ENCODE measurements at regions not wholly inside any gene's neighbourhood (a gene's known extent, or its start where the extent isn't known, plus 50 kb on each side); places are given as distances from the start of the nearest gene placed in this dataset.

- no peak for DNase-seq (ENCODE audit: insufficient read length, low spot score)
- FAIRE-seq = no peak
Observed at GRCh38 chr4:185892165-185892564, 80.2 kb upstream of the SORBS2 start.

DNA sequence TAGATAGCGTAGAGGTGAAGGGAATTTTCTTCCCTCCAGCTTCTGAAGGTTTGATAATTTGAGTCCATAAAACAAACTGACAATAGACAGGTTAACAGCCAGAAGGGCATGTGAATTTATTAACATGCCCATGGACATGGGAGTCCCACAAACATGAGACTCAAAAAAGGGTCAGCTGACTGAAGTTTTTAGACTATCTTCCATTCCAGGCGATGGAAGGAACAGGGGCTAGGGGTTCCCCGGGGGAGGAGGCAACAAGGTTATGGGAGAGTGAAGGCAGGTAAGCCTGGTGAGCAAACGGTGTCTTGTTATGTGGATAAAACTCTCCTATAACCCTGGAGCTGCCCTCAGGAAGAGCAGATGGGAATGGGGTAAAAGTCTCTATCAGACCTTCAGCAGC is 81.5 kb upstream of the SORBS2 start:
- no peak for FAIRE-seq

DNA sequence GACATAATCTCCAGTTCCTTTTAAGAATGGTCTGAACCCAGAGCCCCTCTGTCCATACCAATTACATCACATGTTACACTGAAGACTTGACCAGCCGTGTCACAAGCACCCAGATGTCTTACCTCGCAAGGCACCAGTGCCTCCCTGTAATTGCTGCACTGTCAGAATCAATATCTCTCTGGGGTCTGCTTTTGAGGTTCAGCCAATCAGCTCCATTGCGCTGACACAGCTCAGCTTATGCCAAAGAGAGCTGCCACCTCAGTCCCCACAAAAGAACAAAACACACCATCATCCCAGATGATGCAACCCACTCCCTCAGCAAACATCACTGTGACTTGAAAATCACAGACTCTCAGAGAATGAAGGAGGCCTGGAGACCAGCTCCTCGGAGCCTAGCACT is 82.5 kb upstream of the SORBS2 start:
- no peak for DNase-seq (ENCODE audit: insufficient read length, low spot score)
- FAIRE-seq = no peak

More for the DNA sequence above, 81.5 kb upstream of the SORBS2 start:
- DNase-seq (ENCODE audit: insufficient read length, low spot score) = no peak

GRCh38 chr4:185895351-185895750 is 83.4 kb upstream of the SORBS2 start:
- FAIRE-seq (no peak), DNase-seq (ENCODE audit: insufficient read length, low spot score) (no peak)

DNA sequence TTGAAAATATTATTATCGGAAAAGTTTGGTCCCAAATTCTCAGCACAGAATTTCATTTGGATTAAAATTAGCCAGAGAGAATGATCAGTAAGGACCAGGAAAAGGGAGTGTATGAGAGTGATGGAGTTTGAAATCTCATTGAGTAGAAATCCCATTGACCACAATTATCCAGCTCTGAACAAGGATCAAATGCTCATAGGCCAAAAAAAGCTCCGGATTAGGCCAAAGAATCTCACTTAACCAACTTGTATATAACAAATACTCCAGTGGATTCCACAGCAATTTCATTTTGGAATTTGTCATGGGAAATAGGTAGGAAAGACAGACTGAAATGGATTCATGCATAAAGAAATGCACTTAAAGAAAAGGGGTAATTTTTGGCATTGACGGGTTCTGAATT is 83.9 kb upstream of the SORBS2 start:
- FAIRE-seq (no peak), DNase-seq (ENCODE audit: insufficient read length, low spot score) (no peak)

GRCh38 chr4:185896817-185897488 is 85.0 kb upstream of the SORBS2 start:
- FAIRE-seq (no peak), DNase-seq (ENCODE audit: insufficient read length, low spot score) (no peak)

- DNase-seq (ENCODE audit: insufficient read length, low spot score) (no peak), FAIRE-seq (no peak)
Observed at GRCh38 chr4:185898413-185898812, 86.4 kb upstream of the SORBS2 start.

DNA sequence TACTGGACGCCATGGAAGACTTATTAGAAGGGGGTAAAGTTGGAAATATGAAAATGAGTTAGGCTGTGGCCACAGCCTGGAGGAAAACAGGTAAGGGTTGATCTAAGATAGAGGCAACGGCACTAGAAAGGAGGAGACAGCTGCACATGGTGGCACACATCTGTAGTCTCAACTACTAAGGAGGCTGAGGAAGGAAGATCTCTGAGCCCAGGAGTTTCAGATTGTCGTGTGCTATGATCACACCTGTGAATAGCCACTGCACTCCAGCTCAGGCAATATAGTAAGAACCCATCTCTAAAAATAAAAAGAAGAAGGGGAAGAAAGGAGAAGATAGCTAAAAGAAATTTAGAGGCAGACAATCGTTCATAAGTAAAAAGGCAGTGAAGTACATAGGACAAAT is 87.8 kb upstream of the SORBS2 start:
- FAIRE-seq (no peak), DNase-seq (ENCODE audit: insufficient read length, low spot score) (no peak)

DNA sequence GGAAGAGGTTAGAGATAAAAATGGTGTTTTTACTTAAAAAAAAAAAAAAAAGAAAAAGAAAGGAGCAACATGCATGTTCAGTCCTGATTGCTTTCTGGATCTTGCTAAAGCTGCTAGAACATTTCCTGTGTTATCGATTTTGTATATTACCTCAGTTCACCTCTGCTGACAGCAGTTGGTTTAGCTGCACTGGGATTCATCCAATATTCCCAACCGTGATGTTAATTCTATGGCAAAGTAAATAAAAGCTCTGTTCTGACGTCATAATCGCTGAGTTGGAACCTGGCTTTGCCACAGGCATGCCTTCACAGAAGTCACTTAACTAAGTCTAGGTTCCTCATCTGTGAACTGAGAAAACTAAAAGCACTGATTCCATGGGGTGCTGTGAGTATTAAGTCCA is 90.7 kb upstream of the SORBS2 start:
- DNase-seq (ENCODE audit: insufficient read length, low spot score) = no peak
- no peak for FAIRE-seq

- FAIRE-seq = no peak
- no peak for DNase-seq (ENCODE audit: insufficient read length, low spot score)
Observed at GRCh38 chr4:185903205-185903604, 91.2 kb upstream of the SORBS2 start.

DNA sequence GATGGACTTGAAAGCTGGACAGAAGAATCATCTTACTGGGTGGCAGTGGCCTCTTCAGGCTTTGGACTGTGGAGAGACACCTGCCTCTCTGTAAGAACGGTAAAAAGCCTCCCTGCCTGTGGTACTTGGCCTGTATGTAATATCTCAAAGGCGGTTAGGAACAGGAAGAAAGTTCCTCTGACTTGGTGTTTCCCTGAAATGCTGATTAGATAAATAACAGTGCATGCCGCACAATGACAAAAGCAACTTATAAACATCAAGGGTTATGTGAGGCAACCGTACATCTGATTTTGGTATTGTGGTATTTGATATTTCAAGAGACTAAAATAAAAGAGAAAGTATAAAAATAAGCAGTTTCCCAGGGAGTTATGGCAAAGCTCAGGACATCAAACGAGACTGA is 92.4 kb upstream of the SORBS2 start:
- FAIRE-seq = no peak
- no peak for DNase-seq (ENCODE audit: insufficient read length, low spot score)

DNA sequence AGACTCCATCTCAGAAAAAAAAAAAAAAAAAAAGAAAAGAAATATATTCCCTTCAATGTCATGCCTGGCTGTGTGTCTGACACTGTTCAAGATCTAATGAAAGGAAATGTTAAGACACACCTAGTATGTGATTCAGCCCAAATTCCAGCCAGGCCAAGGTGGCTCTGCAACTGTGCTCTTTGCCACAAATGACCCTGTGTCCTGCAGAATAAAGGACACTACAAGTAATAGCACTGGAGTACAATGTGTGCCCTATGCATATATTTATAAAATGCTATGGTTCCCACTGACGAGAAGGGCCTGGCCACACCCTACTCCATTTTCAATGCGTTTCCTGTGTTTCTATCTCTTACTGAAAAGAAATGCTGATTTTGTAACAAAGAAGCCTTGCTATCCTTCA is 98.0 kb upstream of the SORBS2 start:
- DNase-seq (ENCODE audit: insufficient read length, low spot score) (no peak), FAIRE-seq (no peak)

- no peak for DNase-seq (ENCODE audit: insufficient read length, low spot score)
- no peak for FAIRE-seq
Observed at GRCh38 chr4:185911556-185912064, 99.6 kb upstream of the SORBS2 start.

GRCh38 chr4:185912779-185913178 is 100.8 kb upstream of the SORBS2 start:
- no peak for DNase-seq (ENCODE audit: insufficient read length, low spot score)
- FAIRE-seq = no peak

GRCh38 chr4:185914583-185915199 is 102.7 kb upstream of the SORBS2 start:
- FAIRE-seq (peak; percentile 89), DNase-seq (ENCODE audit: insufficient read length, low spot score) (peak; percentile 71)

GRCh38 chr4:185915271-185915670 is 103.3 kb upstream of the SORBS2 start:
- DNase-seq (ENCODE audit: insufficient read length, low spot score) (no peak), FAIRE-seq (no peak)

DNA sequence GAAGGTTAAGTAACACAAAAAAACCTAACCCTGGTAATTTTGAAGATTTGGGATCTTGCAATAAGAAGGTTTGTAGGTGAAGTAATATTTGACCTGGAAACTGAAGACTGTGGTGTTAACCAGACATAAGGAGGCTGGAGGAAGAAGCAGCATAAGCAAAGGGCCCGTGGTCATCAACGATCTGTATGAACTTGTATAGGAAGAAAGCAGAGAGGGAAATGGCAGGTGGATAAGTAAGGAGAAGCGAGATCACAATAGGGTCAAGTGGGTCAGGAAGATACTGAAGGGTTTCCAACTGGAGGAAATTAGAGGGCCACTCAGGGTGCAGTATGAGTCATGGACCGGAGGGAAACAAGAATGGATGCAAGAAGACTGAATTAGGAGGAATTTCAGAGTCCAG is 103.8 kb upstream of the SORBS2 start:
- no peak for FAIRE-seq
- DNase-seq (ENCODE audit: insufficient read length, low spot score) = no peak

DNA sequence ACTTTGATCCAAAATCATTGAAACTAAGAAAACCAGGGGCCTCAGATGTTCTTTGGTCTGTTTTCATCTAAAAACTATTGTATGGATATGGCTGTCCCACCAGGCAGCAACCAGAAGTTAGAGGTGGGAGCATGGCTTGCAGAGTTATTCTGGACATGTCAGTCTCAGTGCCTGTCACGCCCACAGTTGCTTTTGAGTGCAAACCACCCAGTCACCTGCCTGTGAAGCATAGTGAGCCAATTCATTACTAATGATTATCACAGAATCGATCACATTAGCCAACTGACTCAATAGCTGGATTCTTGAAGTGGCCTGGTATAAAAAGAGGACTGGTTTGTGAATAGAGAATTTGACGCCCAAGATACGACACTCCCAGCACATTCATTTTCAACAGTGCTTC is 104.2 kb upstream of the SORBS2 start:
- FAIRE-seq (no peak), DNase-seq (ENCODE audit: insufficient read length, low spot score) (no peak)

DNA sequence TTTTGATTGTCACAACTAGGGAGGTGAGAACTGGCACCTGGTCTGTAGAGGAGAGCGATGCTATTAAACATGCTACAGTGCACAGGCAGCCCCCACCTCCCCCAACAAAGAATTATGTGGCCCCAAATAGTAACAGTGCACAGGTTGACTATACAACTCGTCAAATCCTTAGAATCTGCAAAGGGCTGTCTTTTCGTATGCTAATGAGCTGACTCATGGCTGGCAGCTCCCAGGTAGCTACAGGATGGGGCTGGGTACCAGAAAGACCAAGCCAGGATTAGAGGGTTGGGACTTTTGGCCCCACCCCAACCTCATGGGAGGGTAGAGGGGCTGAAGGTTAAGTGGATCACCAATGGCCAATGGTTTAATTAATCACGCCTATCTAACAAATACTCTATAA is 104.7 kb upstream of the SORBS2 start:
- FAIRE-seq = no peak
- no peak for DNase-seq (ENCODE audit: insufficient read length, low spot score)

DNA sequence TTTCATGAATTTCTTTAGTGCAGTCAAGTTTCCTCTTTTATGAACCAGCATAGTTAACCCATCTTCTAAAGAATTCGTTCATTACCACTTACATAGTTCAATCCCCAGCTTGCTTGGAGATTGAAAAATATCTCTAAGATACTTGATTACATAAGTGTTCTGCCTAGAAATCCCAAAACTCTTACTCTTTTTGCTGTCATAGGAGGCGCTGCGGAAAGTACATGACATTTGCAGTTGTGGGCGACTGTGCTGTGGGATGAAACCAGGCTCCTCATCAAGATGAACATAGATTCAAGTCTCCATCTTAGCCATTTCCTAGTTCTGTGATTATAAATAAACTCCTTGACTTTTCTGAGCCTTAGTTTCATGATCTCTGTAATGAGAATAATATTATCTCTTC is 107.1 kb upstream of the SORBS2 start:
- DNase-seq (ENCODE audit: insufficient read length, low spot score) = no peak
- no peak for FAIRE-seq

DNA sequence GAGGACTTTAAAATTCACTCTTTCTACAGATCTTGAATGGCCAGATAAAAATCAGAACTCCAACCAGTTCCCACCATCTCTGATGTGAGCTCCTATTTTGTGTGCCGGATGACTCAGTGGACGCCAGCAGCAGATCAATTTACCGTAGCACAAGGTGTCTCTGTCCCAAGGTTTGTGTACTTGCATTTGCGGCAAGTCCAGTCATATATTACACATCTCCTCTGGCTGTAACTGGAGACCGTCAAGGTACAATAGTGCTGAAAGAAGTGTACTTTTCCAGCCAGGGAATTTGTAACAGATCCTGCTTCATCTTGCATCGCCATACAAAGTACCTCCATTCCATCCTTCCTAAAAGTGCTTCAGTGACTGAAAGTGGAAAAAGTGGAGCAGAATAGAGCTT is 108.2 kb upstream of the SORBS2 start:
- peak; percentile 36 for FAIRE-seq
- no peak for DNase-seq (ENCODE audit: insufficient read length, low spot score)

DNA sequence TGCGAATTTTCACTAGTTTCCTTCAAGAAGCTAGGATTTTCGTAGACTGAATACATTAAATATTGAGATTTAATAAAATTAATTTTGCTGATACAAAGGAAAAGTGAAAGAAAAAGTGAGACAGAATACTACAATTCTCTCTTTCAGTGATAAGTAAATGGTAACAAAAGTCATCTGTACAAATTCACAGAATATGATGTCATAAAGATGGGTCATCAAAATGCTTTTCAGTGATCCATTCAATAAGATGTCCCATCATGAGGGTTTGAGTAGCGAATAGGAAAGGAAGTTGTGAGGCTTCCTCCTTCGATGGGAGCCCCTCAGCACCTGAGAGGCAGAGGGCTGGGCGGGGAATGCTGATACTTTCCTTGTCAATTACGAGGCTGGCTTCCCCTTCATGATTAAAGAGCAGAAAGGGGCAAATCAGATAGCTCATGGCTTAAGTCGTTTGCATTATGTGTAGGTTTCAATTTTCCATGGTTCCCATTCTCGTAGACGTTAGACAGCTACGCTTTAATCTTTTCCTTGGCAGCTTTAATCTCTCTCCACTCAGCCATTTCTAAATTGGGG is 108.8 kb upstream of the SORBS2 start:
- FAIRE-seq (no peak), DNase-seq (ENCODE audit: insufficient read length, low spot score) (no peak)
